WTC11 (cell line): ENCODE measurements at regions not wholly inside any gene's neighbourhood (a gene's known extent, or its start where the extent isn't known, plus 50 kb on each side); places are given as distances from the start of the nearest gene placed in this dataset.

ENCODE experiments used
- ATAC-seq: fragments of 200-7000 bp; cut with Tn5 transposase; 2 replicates; pipeline ENCODE4 v1.10.0; 2021; ENCODE audit warnings: mild to moderate bottlenecking, moderate library complexity
- CTCF ChIA-PET: fragments of 300-600 bp; sonication (Branson Sonifier 250); formaldehyde crosslinking; loops from one replicate; lab custom pipeline; 2021; ENCODE audit warnings: antibody characterized with exemption; lab: Charles Lee
- POLR2A ChIA-PET: fragments of 350-600 bp; sonication (Branson Sonifier 250); formaldehyde crosslinking; loops from one replicate; lab custom pipeline; 2021; ENCODE audit warnings: antibody characterized with exemption; lab: Charles Lee
- DNase-seq: peaks from one replicate; pipeline ENCODE4 v3.0.0; 2021; ENCODE audit warnings: low spot score
- H3K27ac Mint-ChIP-seq: 2 replicates; pipeline ENCODE4 v1.8.0; 2021; ENCODE audit warnings: mixed read lengths
- H3K27me3 Mint-ChIP-seq: 2 replicates; pipeline ENCODE4 v1.8.0; 2021; ENCODE audit warnings: low read depth, mild to moderate bottlenecking, moderate library complexity, mixed read lengths
- H3K36me3 Mint-ChIP-seq: 2 replicates; pipeline ENCODE4 v1.8.0; 2021; ENCODE audit warnings: mixed read lengths
- H3K4me1 Mint-ChIP-seq: 2 replicates; pipeline ENCODE4 v1.8.0; 2022; ENCODE audit warnings: mixed read lengths
- H3K4me3 Mint-ChIP-seq: 2 replicates; pipeline ENCODE4 v1.8.0; 2021; ENCODE audit warnings: mild to moderate bottlenecking, moderate library complexity, mixed read lengths
- H3K9me3 Mint-ChIP-seq: 2 replicates; pipeline ENCODE4 v1.8.0; 2021; ENCODE audit warnings: mixed read lengths
- CBFB ChIP-seq: sonication (generic); formaldehyde crosslinking; IDR thresholded peaks from 2 replicates; pipeline ENCODE4 v1.8.1; 2022; ENCODE audit warnings: mild to moderate bottlenecking, low read depth, missing genetic modification reagents
- CREM ChIP-seq: sonication (generic); formaldehyde crosslinking; IDR thresholded peaks from 2 replicates; pipeline ENCODE4 v1.8.1; 2022; ENCODE audit warnings: mild to moderate bottlenecking, missing genetic modification reagents, moderate library complexity
- ELF4 ChIP-seq: sonication (generic); formaldehyde crosslinking; IDR thresholded peaks from 2 replicates; pipeline ENCODE4 v1.8.1; 2022; ENCODE audit warnings: low read depth, mild to moderate bottlenecking, moderate library complexity, missing genetic modification reagents
- GTF2I ChIP-seq: fragments of 250-450 bp; sonication (Bioruptor Pico); conservative IDR thresholded peaks from 2 replicates; pipeline ENCODE4 v1.4.0; 2021; ENCODE audit warnings: mild to moderate bottlenecking
- MYBL2 ChIP-seq: sonication (generic); formaldehyde crosslinking; IDR thresholded peaks from 2 replicates; pipeline ENCODE4 v1.8.1; 2023; ENCODE audit warnings: mild to moderate bottlenecking, moderate library complexity, missing genetic modification reagents
- NFE2L1 ChIP-seq: sonication (generic); formaldehyde crosslinking; IDR thresholded peaks from 2 replicates; pipeline ENCODE4 v1.8.1; 2023; ENCODE audit warnings: missing genetic modification reagents
- OVOL2 ChIP-seq: fragments of 250-450 bp; sonication (Bioruptor Pico); IDR thresholded peaks from 2 replicates; pipeline ENCODE4 v1.9.0; 2021; ENCODE audit warnings: mild to moderate bottlenecking, borderline replicate concordance
- RELA ChIP-seq: sonication (generic); formaldehyde crosslinking; IDR thresholded peaks from 2 replicates; pipeline ENCODE4 v1.8.1; 2022; ENCODE audit warnings: missing genetic modification reagents, mild to moderate bottlenecking, borderline replicate concordance
- SMAD3 ChIP-seq: sonication (generic); formaldehyde crosslinking; IDR thresholded peaks from 2 replicates; pipeline ENCODE4 v1.8.0; 2022; ENCODE audit warnings: missing genetic modification reagents, mild to moderate bottlenecking, borderline replicate concordance
- SMAD4 ChIP-seq: sonication (generic); formaldehyde crosslinking; IDR thresholded peaks from 2 replicates; pipeline ENCODE4 v1.8.0; 2022; ENCODE audit warnings: mild to moderate bottlenecking, missing genetic modification reagents
- SP1 ChIP-seq: sonication (generic); formaldehyde crosslinking; conservative IDR thresholded peaks from 2 replicates; pipeline ENCODE4 v1.8.1; 2022; ENCODE audit warnings: missing genetic modification reagents
- TEAD1 ChIP-seq: sonication (generic); formaldehyde crosslinking; IDR thresholded peaks from 2 replicates; pipeline ENCODE4 v1.8.0; 2022; ENCODE audit warnings: mild to moderate bottlenecking, missing genetic modification reagents
- ZNF138 ChIP-seq: sonication (generic); formaldehyde crosslinking; conservative IDR thresholded peaks from 2 replicates; pipeline ENCODE4 v1.8.1; 2022; ENCODE audit warnings: mild to moderate bottlenecking, moderate library complexity, missing genetic modification reagents
- ZNF263 ChIP-seq: sonication (generic); formaldehyde crosslinking; IDR thresholded peaks from 2 replicates; pipeline ENCODE4 v1.8.1; 2022; ENCODE audit warnings: low read depth, mild to moderate bottlenecking, moderate library complexity, missing genetic modification reagents
- TF ChIP-seq, protein P1 (sequence below): sonication (generic); formaldehyde crosslinking; IDR thresholded peaks from 2 replicates; pipeline ENCODE4 v1.8.1; 2022; ENCODE audit warnings: low read depth, mild to moderate bottlenecking, moderate library complexity, missing genetic modification reagents, borderline replicate concordance
- TF ChIP-seq, protein P2 (sequence below): fragments of 250-450 bp; sonication (Bioruptor Pico); IDR thresholded peaks from 2 replicates; pipeline ENCODE4 v2.1.2; 2022; ENCODE audit warnings: mild to moderate bottlenecking, moderate library complexity
- TF ChIP-seq, protein P3 (sequence below): sonication (generic); formaldehyde crosslinking; IDR thresholded peaks from 2 replicates; pipeline ENCODE4 v1.8.1; 2023; ENCODE audit warnings: mild to moderate bottlenecking, moderate library complexity, missing genetic modification reagents
- TF ChIP-seq, protein P4 (sequence below): fragments of 250-450 bp; sonication (Bioruptor Pico); IDR thresholded peaks from 2 replicates; pipeline ENCODE4 v1.9.0; 2021; ENCODE audit warnings: mild to moderate bottlenecking, borderline replicate concordance
- TF ChIP-seq, protein P5 (sequence below): sonication (generic); formaldehyde crosslinking; IDR thresholded peaks from 2 replicates; pipeline ENCODE4 v1.8.1; 2023; ENCODE audit warnings: mild to moderate bottlenecking, missing genetic modification reagents, moderate library complexity
- TF ChIP-seq, protein P6 (sequence below): sonication (generic); formaldehyde crosslinking; IDR thresholded peaks from 2 replicates; pipeline ENCODE4 v1.8.1; 2023; ENCODE audit warnings: mild to moderate bottlenecking, missing genetic modification reagents, borderline replicate concordance

DNA sequence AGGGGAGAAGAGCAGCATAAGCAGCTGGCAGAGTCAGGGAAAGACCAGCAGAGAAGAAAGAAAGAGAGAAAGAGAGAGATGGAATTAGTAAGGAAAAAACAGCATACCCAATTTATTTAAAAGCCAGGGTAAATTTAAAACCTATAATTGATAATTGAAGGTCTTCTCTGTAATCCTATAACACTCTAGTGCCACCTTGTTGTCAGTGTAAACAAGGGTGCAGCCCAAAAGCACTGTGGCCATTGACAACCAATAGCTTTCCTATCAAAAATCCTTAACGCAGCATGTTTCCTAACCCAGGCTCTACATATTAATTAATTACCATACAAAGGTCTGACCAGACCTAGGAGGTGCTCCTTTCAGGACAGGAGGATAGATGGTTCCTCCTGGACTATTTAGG is 447.2 kb upstream of the HSFY2 start (continued):
- TF ChIP-seq, protein P1, sequence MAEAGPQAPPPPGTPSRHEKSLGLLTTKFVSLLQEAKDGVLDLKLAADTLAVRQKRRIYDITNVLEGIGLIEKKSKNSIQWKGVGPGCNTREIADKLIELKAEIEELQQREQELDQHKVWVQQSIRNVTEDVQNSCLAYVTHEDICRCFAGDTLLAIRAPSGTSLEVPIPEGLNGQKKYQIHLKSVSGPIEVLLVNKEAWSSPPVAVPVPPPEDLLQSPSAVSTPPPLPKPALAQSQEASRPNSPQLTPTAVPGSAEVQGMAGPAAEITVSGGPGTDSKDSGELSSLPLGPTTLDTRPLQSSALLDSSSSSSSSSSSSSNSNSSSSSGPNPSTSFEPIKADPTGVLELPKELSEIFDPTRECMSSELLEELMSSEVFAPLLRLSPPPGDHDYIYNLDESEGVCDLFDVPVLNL (CRISPR knock-in tag), result no peak
- TF ChIP-seq MYBL2 (CRISPR knock-in tag), result no peak

DNA sequence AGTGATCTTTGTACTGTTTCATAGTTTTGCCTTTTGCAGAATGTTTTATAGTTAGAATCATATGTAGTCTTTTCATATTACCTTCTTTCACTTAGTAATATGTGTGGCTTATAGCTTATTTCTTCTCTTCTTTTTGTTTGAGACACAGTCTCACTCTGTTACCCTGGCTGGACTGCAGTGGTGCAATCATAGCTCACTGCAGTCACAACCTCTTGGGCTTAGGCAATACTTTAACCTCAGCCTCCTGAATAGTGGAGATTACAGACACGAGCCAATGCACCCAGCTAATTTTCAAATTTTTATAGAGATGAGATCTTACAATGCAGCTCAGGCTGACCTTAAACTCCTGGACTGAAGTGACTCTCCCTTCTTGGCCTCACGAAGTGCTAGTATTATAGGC is 435.4 kb upstream of the HSFY2 start:
- H3K4me3 Mint-ChIP-seq, result no peak overlapping the region
- no peaks in the 10 kb centered on the region for H3K9me3 Mint-ChIP-seq
- H3K27me3 Mint-ChIP-seq, result no peaks in the 10 kb centered on the region; the same call in 1 of the 2 replicates
- TF ChIP-seq TEAD1 (CRISPR knock-in tag) (no peak), OVOL2 (no peak), CREM (CRISPR knock-in tag) (no peak), SMAD4 (CRISPR knock-in tag) (no peak)
- TF ChIP-seq, protein P2, sequence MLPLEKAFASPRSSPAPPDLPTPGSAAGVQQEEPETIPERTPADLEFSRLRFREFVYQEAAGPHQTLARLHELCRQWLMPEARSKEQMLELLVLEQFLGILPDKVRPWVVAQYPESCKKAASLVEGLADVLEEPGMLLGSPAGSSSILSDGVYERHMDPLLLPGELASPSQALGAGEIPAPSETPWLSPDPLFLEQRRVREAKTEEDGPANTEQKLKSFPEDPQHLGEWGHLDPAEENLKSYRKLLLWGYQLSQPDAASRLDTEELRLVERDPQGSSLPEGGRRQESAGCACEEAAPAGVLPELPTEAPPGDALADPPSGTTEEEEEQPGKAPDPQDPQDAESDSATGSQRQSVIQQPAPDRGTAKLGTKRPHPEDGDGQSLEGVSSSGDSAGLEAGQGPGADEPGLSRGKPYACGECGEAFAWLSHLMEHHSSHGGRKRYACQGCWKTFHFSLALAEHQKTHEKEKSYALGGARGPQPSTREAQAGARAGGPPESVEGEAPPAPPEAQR (CRISPR knock-in tag), result no peak
- TF ChIP-seq, protein P3, sequence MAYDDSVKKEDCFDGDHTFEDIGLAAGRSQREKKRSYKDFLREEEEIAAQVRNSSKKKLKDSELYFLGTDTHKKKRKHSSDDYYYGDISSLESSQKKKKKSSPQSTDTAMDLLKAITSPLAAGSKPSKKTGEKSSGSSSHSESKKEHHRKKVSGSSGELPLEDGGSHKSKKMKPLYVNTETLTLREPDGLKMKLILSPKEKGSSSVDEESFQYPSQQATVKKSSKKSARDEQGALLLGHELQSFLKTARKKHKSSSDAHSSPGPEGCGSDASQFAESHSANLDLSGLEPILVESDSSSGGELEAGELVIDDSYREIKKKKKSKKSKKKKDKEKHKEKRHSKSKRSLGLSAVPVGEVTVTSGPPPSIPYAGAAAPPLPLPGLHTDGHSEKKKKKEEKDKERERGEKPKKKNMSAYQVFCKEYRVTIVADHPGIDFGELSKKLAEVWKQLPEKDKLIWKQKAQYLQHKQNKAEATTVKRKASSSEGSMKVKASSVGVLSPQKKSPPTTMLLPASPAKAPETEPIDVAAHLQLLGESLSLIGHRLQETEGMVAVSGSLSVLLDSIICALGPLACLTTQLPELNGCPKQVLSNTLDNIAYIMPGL (CRISPR knock-in tag), result no peak
- ChIA-PET POLR2A (interaction anchor here (1.4 kb wide), 1 partner anchor 132 kb away, joined by 3 read pairs; no protein-coding TSS in a partner anchor), CTCF (no interaction called here)
- no peak overlapping the region for H3K27ac Mint-ChIP-seq
- DNase-seq (no peak), ATAC-seq (no peak)
- no peaks in the 10 kb centered on the region for H3K36me3 Mint-ChIP-seq
- H3K4me1 Mint-ChIP-seq, result no peaks in the 10 kb centered on the region

DNA sequence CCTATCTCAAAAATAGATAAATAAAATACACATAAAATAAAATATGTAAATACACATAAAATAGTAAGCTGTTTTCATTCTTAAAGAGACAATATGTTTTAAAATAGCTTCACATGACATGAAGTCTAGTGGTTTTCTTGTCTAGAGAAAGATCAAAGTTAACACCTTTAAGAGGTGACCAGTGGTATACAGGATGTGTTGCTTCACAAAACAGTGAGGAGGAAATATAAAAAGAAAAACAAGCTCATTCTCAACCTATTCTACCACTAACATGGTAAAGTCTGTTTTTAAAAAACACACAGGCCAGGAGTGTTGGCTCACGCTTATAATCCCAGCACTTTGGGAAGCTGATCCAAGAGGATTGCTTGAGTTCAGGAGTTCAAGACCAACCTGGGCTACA is 433.5 kb upstream of the HSFY2 start:
- ChIA-PET CTCF (no interaction called here), POLR2A (no interaction called here)
- no peaks in the 10 kb centered on the region for H3K9me3 Mint-ChIP-seq
- H3K4me1 Mint-ChIP-seq, result no peaks in the 10 kb centered on the region
- H3K4me3 Mint-ChIP-seq, result no peak overlapping the region
- no peak for DNase-seq
- H3K36me3 Mint-ChIP-seq, result no peaks in the 10 kb centered on the region
- no peak for ATAC-seq
- H3K27ac Mint-ChIP-seq, result no peak overlapping the region
- no peaks in the 10 kb centered on the region; the same call in 1 of the 2 replicates for H3K27me3 Mint-ChIP-seq
- TF ChIP-seq SP1 (CRISPR knock-in tag) (no peak), ZNF138 (CRISPR knock-in tag) (no peak), NFE2L1 (no peak), RELA (CRISPR knock-in tag) (no peak), GTF2I (CRISPR knock-in tag) (no peak), ELF4 (CRISPR knock-in tag) (no peak), SMAD3 (no peak), MYBL2 (CRISPR knock-in tag) (no peak), ZNF263 (CRISPR knock-in tag) (no peak), CBFB (CRISPR knock-in tag) (no peak)
- TF ChIP-seq, protein P4, sequence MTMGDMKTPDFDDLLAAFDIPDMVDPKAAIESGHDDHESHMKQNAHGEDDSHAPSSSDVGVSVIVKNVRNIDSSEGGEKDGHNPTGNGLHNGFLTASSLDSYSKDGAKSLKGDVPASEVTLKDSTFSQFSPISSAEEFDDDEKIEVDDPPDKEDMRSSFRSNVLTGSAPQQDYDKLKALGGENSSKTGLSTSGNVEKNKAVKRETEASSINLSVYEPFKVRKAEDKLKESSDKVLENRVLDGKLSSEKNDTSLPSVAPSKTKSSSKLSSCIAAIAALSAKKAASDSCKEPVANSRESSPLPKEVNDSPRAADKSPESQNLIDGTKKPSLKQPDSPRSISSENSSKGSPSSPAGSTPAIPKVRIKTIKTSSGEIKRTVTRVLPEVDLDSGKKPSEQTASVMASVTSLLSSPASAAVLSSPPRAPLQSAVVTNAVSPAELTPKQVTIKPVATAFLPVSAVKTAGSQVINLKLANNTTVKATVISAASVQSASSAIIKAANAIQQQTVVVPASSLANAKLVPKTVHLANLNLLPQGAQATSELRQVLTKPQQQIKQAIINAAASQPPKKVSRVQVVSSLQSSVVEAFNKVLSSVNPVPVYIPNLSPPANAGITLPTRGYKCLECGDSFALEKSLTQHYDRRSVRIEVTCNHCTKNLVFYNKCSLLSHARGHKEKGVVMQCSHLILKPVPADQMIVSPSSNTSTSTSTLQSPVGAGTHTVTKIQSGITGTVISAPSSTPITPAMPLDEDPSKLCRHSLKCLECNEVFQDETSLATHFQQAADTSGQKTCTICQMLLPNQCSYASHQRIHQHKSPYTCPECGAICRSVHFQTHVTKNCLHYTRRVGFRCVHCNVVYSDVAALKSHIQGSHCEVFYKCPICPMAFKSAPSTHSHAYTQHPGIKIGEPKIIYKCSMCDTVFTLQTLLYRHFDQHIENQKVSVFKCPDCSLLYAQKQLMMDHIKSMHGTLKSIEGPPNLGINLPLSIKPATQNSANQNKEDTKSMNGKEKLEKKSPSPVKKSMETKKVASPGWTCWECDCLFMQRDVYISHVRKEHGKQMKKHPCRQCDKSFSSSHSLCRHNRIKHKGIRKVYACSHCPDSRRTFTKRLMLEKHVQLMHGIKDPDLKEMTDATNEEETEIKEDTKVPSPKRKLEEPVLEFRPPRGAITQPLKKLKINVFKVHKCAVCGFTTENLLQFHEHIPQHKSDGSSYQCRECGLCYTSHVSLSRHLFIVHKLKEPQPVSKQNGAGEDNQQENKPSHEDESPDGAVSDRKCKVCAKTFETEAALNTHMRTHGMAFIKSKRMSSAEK (CRISPR knock-in tag), result no peak
- TF ChIP-seq, protein P5, sequence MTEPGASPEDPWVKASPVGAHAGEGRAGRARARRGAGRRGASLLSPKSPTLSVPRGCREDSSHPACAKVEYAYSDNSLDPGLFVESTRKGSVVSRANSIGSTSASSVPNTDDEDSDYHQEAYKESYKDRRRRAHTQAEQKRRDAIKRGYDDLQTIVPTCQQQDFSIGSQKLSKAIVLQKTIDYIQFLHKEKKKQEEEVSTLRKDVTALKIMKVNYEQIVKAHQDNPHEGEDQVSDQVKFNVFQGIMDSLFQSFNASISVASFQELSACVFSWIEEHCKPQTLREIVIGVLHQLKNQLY (CRISPR knock-in tag), result no peak
- TF ChIP-seq, protein P6, sequence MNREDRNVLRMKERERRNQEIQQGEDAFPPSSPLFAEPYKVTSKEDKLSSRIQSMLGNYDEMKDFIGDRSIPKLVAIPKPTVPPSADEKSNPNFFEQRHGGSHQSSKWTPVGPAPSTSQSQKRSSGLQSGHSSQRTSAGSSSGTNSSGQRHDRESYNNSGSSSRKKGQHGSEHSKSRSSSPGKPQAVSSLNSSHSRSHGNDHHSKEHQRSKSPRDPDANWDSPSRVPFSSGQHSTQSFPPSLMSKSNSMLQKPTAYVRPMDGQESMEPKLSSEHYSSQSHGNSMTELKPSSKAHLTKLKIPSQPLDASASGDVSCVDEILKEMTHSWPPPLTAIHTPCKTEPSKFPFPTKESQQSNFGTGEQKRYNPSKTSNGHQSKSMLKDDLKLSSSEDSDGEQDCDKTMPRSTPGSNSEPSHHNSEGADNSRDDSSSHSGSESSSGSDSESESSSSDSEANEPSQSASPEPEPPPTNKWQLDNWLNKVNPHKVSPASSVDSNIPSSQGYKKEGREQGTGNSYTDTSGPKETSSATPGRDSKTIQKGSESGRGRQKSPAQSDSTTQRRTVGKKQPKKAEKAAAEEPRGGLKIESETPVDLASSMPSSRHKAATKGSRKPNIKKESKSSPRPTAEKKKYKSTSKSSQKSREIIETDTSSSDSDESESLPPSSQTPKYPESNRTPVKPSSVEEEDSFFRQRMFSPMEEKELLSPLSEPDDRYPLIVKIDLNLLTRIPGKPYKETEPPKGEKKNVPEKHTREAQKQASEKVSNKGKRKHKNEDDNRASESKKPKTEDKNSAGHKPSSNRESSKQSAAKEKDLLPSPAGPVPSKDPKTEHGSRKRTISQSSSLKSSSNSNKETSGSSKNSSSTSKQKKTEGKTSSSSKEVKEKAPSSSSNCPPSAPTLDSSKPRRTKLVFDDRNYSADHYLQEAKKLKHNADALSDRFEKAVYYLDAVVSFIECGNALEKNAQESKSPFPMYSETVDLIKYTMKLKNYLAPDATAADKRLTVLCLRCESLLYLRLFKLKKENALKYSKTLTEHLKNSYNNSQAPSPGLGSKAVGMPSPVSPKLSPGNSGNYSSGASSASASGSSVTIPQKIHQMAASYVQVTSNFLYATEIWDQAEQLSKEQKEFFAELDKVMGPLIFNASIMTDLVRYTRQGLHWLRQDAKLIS, result no peak
